Right renal pelvis (tissue), 4 donors: ENCODE measurements at regions not wholly inside any gene's neighbourhood (a gene's known extent, or its start where the extent isn't known, plus 50 kb on each side); places are given as distances from the start of the nearest gene placed in this dataset.

Experiments
- DNase-seq, 4 donors: peaks; one replicate each; pipeline ENCODE4 v3.0.0-alpha.2; 2013; ENCODE audit warnings: low read depth in 4 of 4, low spot score in 3 of 4, missing footprints in 1 of 4

GRCh38 chr16:6122401-6122800 is 1024.8 kb upstream of the EEF2KMT start:
- peak; percentile 4 to 44 (median 10) for DNase-seq

GRCh38 chr16:6114691-6115090 is 1017.1 kb upstream of the EEF2KMT start:
- no peak for DNase-seq

GRCh38 chr16:6113749-6114148 is 1016.2 kb upstream of the EEF2KMT start:
- no peak for DNase-seq

GRCh38 chr16:6112700-6113099 is 1015.1 kb upstream of the EEF2KMT start:
- DNase-seq: no peak

- DNase-seq: no peak
Observed at GRCh38 chr16:6111390-6111789, 1013.8 kb upstream of the EEF2KMT start.

- no peak for DNase-seq
Observed at GRCh38 chr16:6110346-6110745, 1012.8 kb upstream of the EEF2KMT start.

- DNase-seq: no peak
Observed at GRCh38 chr16:6106061-6106460, 1008.5 kb upstream of the EEF2KMT start.

- DNase-seq: no peak
Observed at GRCh38 chr16:6105115-6105514, 1007.5 kb upstream of the EEF2KMT start.

GRCh38 chr16:6104428-6104827 is 1006.8 kb upstream of the EEF2KMT start:
- DNase-seq: no peak

GRCh38 chr16:6103561-6103960 is 1006.0 kb upstream of the EEF2KMT start:
- no peak for DNase-seq

- no peak for DNase-seq
Observed at GRCh38 chr16:6099102-6099501, 1001.5 kb upstream of the EEF2KMT start.

- no peak for DNase-seq
Observed at GRCh38 chr16:6096931-6097670, 999.5 kb upstream of the EEF2KMT start.

GRCh38 chr16:6095414-6095813 is 997.8 kb upstream of the EEF2KMT start:
- no peak for DNase-seq

GRCh38 chr16:6091021-6091420 is 993.4 kb upstream of the EEF2KMT start:
- DNase-seq: no peak

- DNase-seq: peak; percentile 16 to 32 (median 18)
Observed at GRCh38 chr16:6081320-6081976, 983.9 kb upstream of the EEF2KMT start.

- no peak for DNase-seq
Observed at GRCh38 chr16:6076631-6077030, 979.0 kb upstream of the EEF2KMT start.

- no peak for DNase-seq
Observed at GRCh38 chr16:6068063-6068462, 970.5 kb upstream of the EEF2KMT start.

- no peak for DNase-seq
Observed at GRCh38 chr16:6066652-6067051, 969.1 kb upstream of the EEF2KMT start.

GRCh38 chr16:6063526-6063925 is 965.9 kb upstream of the EEF2KMT start:
- DNase-seq: no peak

GRCh38 chr16:6059671-6060070 is 962.1 kb upstream of the EEF2KMT start:
- DNase-seq: no peak

GRCh38 chr16:6057821-6058220 is 960.2 kb upstream of the EEF2KMT start:
- no peak for DNase-seq

GRCh38 chr16:6048017-6048416 is 950.4 kb upstream of the EEF2KMT start:
- no peak for DNase-seq
